SKM-1 treated with dmso at 0.1 percent for 144 hours (cell line): ENCODE measurements at regions not wholly inside any gene's neighbourhood (a gene's known extent, or its start where the extent isn't known, plus 50 kb on each side); places are given as distances from the start of the nearest gene placed in this dataset.
A peak's percentile ranks its signal among the peaks of the same experiment; 100 is the strongest.
"Not testable (repeated sequence)": the region's sequence is repeated elsewhere in the genome, so short reads cannot be mapped to it uniquely, and the experiment has no call there.

Experiments used
- DNase-seq: peaks from one replicate; lab custom pipeline; 2025; ENCODE audit not compliant: unreplicated experiment; lab: John Stamatoyannopoulos, UW

- no peak for DNase-seq
Measured at GRCh38 chr13:54394085-54394700, 1365.6 kb downstream of the OLFM4 start.

DNA sequence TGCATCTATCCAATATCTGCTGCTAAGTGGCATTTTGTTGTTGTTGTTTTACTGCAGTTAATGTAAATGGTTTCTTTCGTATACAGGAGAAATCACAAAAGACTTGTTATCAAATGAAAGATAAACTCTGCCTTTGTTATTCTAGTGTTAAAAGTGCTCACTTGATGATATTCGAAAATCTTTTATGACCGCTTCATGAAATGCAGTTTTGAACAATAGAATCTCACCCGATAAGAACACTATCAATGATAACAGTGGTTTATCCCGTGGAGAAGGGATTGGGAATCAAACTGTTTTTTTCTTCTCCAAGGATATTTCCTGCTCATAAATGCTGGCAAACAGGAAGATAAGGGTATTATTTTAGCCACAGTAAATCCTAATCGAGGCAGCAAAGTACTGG lies 1366.3 kb downstream of the OLFM4 start:
- no peak for DNase-seq

DNA sequence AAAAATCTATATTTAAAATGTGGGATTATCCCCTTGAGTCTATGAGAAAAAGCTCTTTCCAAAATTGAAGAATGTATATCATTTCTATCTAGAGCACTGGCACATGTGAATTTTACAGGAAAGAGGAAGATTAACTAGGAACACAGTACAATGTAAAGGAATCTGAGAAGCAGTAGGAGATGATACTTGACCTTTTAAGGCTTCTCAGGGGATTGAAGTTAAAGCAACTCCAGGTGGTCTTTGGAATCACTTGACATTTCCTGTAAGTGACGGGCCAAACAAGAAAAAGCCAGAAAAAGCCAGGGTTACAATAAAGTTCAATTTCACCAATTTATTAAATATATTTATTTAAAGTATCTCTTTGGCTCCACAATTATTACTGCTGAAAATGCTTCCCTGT lies 1373.9 kb downstream of the OLFM4 start:
- no peak for DNase-seq

DNA sequence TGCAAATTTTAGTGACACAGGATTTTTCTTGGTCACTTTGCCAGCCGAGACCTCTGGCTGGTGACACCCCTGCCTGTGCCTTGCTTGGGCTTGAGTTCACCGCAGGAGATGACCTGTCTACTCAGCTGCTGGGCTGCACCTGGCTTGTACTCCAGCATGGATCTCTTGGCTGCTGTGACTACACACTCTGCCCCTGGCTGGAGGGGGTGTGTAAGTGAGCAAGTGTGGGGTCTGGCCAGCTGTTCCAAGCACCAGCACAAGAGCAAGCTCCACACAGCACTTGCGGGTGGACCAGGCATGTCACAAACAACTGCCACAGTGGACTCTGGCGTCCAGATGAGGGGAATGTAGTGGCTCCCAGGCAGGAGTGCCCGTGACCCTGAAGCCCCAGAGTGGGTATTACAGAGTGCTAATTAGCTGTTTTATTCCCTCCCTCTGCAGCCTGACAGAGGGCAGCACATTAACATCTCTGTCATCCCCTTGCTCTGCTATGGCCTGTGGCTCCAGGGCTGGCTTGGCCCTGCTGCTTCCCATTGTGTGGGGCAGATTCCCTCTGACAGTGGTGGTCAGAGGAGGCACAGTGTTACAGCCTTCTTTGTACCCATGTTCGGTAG lies 1387.2 kb downstream of the OLFM4 start:
- no peak for DNase-seq

DNA sequence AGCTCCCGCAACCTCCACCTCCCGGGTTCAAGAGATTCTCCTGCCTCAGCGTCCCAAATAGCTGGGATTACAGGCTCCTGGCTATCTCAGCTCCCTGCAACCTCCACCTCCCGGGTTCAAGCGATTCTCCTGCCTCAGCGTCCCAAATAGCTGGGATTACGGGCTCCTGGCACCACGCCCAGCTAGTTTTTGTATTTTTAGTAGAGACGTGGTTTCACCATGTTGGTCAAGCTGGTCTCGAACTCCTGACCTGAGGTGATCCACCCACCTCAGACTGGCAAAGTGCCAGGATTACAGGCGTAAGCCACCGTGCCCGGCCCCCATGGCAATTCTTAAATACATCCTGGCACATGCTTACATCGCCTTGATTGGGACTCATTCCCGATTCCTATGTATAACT lies 1394.3 kb downstream of the OLFM4 start:
- DNase-seq = not testable (repeated sequence)

- no peak for DNase-seq
Measured at GRCh38 chr13:54424344-54424743, 1395.7 kb downstream of the OLFM4 start.

DNA sequence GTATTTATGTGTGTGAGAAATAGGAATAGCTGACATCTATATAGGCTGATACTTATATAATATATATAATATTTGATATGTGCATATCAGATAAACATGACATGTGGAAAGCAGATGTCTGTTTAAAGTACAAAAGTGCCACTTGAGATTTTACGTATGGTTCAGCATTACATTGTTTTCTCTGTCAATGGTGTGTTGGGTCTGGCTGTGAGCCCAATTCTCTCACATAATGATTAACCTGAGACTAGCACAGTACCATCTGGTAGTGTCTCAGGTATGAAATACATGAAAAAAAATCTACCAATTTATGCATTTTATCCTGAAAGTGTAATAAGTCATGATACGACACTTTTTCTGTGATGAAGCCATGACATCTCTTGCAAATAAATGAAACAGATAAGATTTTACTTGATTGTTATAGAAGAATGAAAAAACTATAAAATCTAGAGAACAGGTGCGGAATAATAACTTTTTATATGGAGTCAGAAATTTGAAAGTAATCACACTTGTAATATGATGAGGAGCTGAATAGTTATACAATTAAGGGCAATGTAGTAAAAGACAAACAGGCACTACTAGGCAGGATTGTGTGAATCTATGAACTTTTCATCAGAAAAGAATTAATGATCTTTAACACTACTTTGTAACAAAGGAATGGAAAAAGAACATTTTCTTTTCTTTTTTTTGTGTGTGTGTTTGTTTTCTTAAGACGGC lies 1405.0 kb downstream of the OLFM4 start:
- DNase-seq = no peak

GRCh38 chr13:54440853-54441400 lies 1412.3 kb downstream of the OLFM4 start:
- not testable (repeated sequence) for DNase-seq

GRCh38 chr13:54445453-54445852 lies 1416.8 kb downstream of the OLFM4 start:
- DNase-seq = peak; percentile 18

- DNase-seq = no peak
Measured at GRCh38 chr13:54445865-54446264, 1417.3 kb downstream of the OLFM4 start.

GRCh38 chr13:54449922-54450321 lies 1421.3 kb downstream of the OLFM4 start:
- DNase-seq = no peak

DNA sequence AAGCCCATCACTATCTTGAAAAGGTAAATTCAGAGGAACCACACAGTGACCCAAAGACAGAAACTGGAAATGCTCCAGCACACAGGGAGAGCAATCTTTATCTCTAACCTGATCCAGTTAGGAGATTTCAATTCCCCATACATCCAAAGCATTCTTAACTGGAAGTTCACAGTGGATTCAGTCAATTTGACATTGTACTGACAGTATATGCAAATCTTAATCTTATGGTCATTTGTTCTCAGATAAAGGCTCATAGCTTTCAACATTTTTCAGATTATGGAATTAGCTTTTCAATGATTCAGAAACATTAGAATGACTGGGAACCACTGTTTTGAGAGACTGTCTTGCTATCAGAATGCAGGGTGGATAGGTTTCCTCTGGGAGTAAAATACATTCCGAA lies 1455.6 kb downstream of the OLFM4 start:
- no peak for DNase-seq

GRCh38 chr13:54486421-54487166 lies 1458.0 kb downstream of the OLFM4 start:
- no peak for DNase-seq

- no peak for DNase-seq
Measured at GRCh38 chr13:54489359-54489758, 1460.7 kb downstream of the OLFM4 start.

DNA sequence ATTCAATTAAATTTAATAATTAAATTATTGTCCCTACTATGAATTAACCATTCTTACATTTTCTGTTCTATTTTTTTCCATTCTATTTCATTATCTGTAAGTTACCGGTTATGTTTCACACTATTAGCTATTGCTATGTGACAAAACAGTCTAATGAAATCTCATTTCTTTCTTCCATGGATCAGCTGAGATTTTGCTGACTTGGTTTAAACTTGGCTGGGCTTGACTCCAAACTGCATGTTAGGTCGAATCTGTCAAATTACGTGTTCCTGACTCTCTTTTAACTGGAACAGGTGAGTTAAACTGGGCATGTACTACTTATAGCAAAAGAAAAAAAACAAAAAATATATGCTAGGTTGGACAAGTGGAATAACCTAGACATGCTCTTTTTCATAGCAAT lies 1464.4 kb downstream of the OLFM4 start:
- DNase-seq = no peak

- DNase-seq = peak; percentile 14
Measured at GRCh38 chr13:54511366-54511765, 1482.8 kb downstream of the OLFM4 start.

DNA sequence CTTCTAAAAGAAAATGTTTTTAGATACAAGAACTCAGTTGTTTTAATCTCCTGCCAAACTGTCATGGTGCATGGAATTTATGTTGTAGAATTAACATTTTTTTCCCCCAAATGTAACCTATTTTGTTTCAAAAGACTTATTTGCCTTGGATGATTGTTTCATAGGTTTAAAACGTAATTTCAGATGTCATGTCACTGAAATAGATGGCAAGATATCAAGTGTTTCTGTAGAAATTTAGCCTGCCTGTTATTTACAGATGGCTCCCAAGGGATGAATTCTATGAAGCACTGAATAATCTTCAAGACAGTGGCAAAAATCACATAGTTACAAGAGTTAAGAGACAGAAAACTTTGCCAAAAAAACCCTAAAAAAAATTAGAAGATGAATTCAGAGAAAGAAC lies 1484.6 kb downstream of the OLFM4 start:
- DNase-seq = no peak

GRCh38 chr13:54536112-54536511 lies 1507.5 kb downstream of the OLFM4 start:
- no peak for DNase-seq

DNA sequence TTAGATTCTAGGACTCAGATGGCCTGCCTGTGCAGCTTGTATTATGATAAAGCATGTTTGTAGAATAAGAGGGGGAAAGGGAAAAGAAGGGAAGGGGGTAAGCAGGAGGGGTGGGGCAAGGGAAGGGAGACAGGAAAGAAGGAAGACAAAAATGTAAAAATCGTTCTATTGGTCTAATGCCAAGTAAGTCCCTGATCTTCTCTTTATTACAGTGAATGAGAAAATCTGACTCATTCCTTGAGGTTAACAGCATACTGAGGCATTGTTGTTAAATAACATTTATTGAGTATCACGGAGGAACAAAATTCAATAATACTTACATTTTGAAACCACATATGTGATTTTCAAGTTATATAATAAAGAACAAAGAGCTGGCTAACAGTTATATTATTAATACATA lies 1534.7 kb downstream of the OLFM4 start:
- no peak for DNase-seq

- not testable (repeated sequence) for DNase-seq
Measured at GRCh38 chr13:54572037-54572436, 1543.4 kb downstream of the OLFM4 start.

- no peak for DNase-seq
Measured at GRCh38 chr13:54573186-54573585, 1544.6 kb downstream of the OLFM4 start.
